Fibroblast of the aortic adventitia (primary cell): ENCODE measurements at regions not wholly inside any gene's neighbourhood (a gene's known extent, or its start where the extent isn't known, plus 50 kb on each side); places are given as distances from the start of the nearest gene placed in this dataset.
"Not testable (repeated sequence)": the region's sequence is repeated elsewhere in the genome, so short reads cannot be mapped to it uniquely, and the experiment has no call there.

Experiments used
- DNase-seq: peaks from one replicate; pipeline ENCODE4 v3.0.0-alpha.2; 2010; ENCODE audit warnings: low read depth
- H3K4me3 ChIP-seq: 2 replicates; pipeline ENCODE4 v1.5.1; 2011; ENCODE audit warnings: low read depth, mild to moderate bottlenecking, control low read depth, low read length, moderate library complexity
- TF ChIP-seq, protein P1 (sequence below): IDR thresholded peaks from 2 replicates; pipeline ENCODE4 v1.5.1; 2011; ENCODE audit warnings: mild to moderate bottlenecking, low read length, control low read depth, inconsistent platforms; ENCODE audit not compliant: insufficient read depth

DNA sequence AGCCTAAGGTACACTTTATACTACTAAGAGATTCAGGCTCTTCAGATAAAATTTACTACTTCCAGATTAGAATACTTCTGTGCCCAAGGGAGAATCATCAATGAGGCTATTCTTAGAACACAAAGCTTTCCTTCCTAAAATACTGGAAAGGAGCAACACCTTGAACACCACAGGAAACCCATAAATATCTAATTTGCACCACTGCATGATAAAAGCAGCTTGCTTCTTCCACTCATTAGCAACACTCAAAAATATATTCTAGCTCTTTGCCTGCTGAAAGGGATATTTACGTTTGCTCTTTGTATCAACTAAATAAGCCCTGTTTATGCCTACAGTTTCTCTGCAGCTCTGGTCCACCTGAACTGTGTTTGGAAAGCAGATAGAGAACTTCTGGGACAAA, 284.3 kb downstream of the RWDD3 start:
- no peak for DNase-seq
- H3K4me3 ChIP-seq: no peak overlapping the region
- TF ChIP-seq, protein P1, sequence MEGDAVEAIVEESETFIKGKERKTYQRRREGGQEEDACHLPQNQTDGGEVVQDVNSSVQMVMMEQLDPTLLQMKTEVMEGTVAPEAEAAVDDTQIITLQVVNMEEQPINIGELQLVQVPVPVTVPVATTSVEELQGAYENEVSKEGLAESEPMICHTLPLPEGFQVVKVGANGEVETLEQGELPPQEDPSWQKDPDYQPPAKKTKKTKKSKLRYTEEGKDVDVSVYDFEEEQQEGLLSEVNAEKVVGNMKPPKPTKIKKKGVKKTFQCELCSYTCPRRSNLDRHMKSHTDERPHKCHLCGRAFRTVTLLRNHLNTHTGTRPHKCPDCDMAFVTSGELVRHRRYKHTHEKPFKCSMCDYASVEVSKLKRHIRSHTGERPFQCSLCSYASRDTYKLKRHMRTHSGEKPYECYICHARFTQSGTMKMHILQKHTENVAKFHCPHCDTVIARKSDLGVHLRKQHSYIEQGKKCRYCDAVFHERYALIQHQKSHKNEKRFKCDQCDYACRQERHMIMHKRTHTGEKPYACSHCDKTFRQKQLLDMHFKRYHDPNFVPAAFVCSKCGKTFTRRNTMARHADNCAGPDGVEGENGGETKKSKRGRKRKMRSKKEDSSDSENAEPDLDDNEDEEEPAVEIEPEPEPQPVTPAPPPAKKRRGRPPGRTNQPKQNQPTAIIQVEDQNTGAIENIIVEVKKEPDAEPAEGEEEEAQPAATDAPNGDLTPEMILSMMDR: no peak

DNA sequence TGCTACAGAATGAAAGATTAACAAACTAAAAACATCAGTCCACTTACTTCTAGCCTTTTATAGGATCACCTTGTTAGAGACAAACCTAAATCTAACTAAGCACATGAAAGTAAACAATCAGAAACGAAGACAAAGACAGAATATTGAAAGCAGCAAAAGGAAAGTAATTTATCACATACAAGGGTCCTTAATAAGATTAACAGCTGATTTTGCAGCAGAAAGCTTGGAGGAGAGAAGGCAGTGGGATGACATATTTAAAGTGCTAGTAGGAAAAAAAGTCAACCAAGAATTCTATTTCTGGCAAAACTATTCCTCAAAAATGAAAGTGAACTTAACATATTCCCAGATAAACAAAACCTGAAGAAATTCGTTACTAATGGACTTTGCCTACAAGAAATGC, 286.4 kb downstream of the RWDD3 start:
- TF ChIP-seq, protein P1: no peak
- no peak overlapping the region for H3K4me3 ChIP-seq
- no peak for DNase-seq

DNA sequence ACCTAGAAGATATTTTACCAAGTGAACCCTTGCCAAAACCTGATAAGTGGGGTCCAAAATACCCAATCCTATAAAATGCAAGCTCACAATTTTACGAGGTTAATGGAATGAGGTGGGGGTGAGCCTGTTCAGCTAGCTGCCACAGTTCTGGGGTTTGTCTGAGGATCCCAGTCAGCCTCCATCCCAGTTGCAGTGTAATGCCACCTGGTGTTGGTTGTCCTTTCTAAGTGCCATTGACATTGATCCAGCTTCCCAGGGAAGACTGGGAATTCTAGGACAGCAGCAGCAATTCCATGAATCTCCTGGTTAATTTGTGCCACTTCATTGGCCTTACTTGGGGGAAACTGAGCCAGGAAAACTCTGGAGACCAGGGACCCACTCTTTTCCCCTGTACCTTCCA, 298.3 kb downstream of the RWDD3 start:
- no peak for DNase-seq
- TF ChIP-seq, protein P1: no peak
- H3K4me3 ChIP-seq: no peak overlapping the region

DNA sequence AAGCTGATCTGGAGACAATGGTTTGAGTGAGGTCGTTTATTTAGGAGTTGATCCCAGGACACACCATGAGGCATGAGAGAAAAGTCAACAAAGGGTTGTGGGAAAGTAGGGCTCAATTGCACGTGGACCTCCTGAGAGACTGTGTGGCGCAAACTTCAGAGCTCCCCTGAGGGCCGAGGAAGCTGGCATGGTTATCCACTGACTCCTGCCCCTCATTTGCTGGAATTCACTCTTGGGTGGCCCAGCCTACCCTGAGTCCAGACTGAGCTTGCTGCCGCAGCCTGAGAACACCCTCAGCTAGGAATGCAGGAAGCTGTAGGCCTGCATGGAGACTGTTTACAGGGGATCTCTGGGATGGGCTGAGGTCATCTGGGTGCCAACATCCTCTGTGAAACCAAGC, 301.0 kb downstream of the RWDD3 start:
- TF ChIP-seq, protein P1: no peak
- H3K4me3 ChIP-seq: no peak overlapping the region
- no peak for DNase-seq

DNA sequence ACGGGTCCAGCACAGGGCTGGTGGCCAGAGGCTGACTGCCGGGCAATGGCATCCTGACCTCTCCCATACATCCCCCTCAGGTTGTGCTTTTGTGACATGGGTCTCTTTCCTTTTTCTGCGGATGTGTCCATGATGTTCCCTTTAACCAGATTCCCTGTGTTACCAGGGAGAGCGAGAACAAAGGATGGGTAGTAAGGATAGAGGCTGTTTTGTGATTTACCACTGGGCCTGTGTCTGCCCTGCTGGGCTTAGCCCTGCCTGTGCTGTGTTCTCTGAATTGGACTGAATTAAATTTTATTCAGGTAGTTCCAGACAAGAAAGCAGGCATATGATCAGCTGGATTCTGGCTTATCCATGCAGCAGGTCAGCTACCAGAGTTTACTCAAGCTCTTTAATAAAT, 301.6 kb downstream of the RWDD3 start:
- no peak for DNase-seq
- no peak overlapping the region for H3K4me3 ChIP-seq
- TF ChIP-seq, protein P1: no peak

DNA sequence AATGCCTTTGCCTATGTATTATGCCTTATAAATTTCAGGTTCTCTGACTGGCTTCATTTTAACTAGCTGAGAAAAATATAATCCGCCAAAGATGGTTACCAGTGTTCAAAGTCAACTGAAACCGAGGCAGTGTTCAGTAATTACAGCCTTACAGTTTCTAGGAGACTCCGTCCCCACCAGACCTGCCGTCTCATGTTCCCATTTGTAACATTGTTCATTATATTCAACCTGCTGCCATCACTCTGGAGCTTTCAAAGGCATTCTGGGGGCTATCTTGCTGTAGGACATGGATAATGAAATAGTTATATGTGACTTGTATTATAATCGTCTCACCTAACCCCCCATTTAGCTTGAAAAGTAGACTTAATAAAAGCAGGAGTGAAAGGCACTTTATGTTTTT, 302.5 kb downstream of the RWDD3 start:
- no peak for DNase-seq
- no peak overlapping the region for H3K4me3 ChIP-seq
- TF ChIP-seq, protein P1: no peak

DNA sequence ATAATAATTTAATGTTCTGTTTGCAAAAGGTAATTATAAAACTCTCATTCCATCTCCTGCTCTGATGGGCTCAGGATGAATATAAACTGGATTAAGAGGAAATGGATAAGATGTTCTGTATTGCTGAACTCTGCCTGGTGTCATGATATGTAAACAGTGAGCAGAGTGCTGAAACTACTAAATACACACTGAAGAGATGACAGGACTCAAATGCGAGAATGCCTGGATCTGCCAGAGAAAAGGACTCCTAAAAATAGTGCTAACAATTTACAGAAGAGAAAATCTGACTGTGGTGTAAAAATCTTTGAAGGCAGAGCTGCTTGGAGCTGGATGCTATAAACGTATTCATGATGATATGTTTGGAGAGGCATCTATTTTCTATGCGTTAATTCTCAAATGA, 303.2 kb downstream of the RWDD3 start:
- DNase-seq: no peak
- TF ChIP-seq, protein P1: no peak
- H3K4me3 ChIP-seq: no peak overlapping the region

DNA sequence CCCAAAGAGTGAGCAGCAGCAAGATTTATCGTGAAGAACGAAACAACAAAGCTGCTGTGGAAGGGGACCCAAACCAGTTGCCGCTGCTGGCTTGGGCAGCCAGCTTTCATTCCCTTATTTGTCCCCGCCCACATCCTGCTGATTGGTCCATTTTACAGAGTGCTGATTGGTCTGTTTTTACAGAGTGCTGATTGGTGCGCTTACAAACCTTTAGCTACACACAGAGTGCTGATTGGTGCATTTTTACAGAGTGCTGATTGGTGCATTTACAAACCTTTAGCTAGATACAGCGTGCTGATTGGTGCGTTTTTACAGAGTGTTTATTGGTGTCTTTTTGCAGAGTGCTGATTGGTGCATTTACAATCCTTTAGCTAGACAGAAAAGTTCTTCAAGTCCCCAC, 304.2 kb downstream of the RWDD3 start:
- H3K4me3 ChIP-seq, DNase-seq: not testable (repeated sequence)
